DMS 273 (cell line): ENCODE measurements at regions not wholly inside any gene's neighbourhood (a gene's known extent, or its start where the extent isn't known, plus 50 kb on each side); places are given as distances from the start of the nearest gene placed in this dataset.

ENCODE experiments used
- DNase-seq: peaks from one replicate; lab custom pipeline; 2025; ENCODE audit not compliant: unreplicated experiment; lab: John Stamatoyannopoulos, UW

DNA sequence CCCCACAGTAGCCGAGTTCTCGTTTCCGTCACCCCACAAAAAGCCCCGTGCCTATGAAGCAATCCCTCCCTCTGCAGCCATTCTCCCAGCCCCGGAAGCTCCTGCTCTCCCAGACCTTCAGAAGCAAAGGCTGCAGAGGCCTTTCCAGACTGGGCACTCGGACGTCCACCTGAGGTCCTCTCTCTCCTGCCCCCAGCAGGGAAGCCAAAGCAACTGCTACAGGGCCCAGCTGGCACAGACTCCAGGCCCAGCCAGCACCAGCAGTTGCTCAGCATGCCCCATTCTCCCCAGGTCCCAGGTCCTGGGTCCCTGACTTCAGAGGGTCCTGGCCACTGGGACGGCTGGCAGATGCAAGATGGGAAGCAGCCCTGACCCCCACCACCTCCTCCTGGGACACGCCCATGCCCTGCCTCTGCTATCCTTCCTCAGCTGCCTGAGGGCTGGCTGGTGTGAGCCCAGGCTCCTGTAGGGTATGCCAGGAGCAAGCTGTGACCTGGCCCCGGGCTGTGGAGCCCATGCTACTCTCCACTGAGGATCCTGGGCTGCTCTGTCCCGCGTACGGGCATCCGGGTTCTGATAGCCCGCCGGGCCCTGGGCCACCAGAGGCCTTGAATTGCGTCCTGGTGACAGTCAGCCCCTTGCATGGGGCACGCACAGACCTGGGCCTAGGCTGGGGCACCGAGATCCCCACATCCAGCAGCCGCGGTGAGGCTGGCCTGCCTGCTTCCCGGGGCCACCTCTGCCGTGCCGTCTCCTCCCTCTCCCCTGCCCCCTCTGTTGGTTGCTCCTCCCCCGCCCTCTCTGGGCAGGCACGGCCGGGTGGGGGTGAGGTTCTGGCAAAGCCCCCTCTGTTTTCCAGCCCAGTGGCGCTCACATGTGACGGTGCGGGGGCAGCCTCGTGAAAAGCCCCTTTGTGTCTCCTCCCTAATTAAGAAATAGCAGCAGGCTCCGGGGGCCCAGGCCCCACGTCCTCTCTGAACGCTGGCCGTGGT, 1310.3 kb downstream of the BRD1 start:
- DNase-seq: no peak

DNA sequence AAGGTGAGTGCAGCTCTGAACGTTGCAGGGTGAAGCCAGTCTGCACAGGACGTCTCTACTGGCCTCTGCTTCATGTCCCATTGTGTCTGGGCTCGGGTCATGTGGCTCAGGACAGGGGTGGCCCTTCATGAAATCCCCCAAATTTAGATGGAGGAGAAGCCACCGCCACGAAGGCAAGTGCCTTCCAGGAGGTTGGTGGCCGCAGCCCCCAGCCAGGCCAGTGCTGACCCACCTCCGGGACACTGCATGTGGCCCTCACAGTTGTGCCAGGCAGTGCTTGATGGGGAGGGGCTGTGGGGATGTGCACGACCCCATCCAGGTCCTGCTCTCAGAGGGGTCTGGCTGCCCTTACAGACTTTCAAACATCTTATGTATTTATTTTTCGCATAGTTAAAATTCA, 1311.1 kb downstream of the BRD1 start:
- no peak for DNase-seq

- DNase-seq: no peak
Measured at GRCh38 chr22:48515571-48516200, 1312.0 kb downstream of the BRD1 start.

DNA sequence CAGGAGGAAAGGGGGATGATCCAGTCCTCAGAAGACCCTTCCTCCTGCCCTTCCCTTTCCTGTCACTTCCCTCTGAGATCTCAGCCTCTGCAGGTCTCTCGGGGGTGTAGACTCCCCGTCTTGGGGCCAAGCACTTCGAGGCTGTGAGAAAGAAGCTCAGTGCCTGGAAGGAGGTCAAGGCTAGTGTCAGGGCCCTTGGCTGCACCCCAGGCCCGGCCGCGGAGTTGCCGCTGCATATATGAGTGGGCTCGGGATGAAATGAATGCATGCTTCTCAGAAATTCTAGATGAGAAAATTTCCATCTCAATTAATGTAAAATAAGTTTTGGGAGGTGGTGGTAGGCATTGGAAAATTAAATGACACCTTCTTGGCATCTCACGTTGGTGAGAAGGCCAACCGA, 1313.7 kb downstream of the BRD1 start:
- DNase-seq: no peak

DNA sequence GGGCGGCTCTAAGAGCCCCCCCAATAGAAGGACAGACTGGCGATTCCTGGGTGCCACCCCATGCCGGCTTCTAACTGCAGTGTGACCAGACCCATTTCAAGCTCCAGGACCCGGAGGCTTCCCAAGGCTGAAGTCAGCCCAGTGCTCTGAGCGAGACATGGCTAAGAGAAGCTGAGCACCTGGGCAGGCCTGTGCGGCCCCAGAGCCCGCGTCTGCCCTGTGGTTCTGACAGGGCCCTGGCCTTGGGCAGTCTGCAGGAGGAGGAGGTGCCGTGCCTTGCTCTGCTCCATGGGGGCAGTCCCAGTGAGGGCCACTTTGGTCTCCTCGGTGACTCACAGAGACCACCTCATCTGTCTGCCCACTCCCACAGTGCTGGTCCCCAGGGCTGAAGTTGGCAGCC, 1314.2 kb downstream of the BRD1 start:
- no peak for DNase-seq

DNA sequence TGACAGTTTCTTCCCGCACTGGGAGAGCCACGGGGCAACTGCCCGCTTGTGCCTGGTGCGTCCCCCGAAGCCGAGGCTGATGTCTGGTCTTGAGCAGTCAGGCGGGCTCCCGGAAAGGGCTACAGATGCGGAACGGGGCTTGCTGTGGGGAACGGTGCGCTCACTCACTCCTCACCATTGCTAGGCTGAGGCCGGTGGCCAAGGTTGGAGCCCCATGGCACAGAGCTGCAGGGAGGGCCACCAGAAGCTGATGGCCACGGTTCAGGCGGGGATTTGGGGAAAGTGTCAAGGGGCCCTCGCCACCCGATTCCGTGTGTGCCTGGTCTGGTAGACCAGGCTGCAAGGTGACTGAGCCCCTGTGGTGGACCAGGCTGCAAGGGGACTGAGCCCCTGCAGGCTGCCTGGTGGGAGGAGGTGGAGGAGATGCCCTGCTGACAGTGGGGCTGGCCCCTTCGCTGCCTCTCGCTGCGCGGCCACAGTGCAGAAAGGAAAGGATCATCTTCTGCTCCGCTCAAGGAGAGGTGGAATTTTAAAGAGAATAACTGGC, 1315.8 kb downstream of the BRD1 start:
- DNase-seq: no peak

DNA sequence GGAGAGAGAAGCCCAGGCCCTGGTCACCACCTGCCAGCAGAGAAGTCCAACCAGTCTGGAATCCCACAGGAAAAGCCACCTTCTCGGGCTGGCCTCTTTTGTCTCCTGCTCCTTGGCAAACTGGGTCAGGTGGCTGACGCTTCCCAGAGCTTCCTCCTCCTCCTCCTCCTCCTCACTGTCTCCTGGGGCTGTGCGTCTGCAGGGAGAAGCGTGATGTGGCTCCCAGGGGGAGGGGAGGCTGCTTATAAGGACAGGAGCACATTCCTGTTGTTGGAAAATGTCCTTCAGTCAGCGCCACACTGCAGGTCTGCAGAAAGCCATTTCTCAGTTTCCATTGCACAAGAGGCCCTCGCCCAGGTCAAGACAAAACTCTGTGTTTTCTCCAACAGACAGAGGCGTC, 1316.5 kb downstream of the BRD1 start:
- DNase-seq: no peak

DNA sequence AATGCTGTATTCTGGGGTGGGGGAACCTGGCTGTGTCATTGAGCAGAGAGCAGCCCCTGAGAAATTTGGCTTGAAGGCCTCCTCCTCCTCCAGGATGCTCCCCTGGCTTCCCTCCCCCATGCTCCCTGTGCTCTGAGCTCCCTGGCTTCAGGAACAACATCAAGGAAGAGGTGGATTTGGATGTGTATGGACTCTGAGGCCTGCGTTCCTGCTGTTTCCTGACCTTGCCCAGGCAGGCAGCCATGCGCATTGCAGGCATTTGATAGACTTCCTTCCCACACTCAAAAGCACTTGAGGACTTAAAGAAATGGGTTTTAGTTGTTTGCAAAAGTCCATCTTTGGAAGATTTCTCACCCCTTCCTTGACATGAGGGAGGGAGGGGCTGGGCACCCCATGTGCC, 1317.1 kb downstream of the BRD1 start:
- no peak for DNase-seq

DNA sequence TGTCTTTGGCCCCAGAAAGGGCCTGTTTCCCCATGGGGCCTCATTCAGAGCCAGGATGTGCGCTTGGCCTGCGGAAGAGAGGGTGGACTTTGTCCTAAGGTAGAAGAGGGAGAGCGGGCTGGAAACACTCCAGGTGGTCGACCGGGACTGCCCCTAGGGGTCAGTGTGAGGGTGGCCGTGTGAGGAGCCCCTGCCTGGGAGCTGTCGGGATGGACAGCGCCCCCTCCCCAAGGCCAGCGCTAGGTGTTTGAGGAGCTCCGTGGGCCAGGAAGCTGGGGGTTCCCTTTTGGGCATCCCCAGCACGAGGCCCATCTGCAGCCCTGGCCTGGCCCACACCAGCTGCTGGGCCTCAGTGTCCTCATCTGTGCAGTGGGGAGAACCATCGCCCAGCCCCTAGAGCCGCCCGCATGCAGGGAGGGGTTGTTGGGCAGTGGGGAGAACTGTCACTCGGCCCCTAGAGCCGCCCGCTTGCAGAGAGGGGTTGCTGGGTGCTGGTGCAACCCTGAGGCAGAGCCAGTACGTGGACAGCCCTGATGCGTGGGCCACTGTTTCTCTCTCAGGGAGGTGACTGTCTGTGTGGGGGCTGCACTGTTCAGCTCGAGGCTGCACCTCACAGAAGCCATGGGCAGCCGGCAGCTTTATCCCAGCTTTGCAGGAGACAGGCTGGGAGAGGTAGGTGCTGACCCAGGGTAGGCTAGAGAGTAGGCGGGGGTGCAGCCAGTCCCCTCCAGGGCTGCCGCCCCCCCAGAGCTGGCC, 1319.9 kb downstream of the BRD1 start:
- no peak for DNase-seq

- no peak for DNase-seq
Measured at GRCh38 chr22:48507171-48507570, 1320.5 kb downstream of the BRD1 start.

- DNase-seq: no peak
Measured at GRCh38 chr22:48506506-48507145, 1321.0 kb downstream of the BRD1 start.

- no peak for DNase-seq
Measured at GRCh38 chr22:48505891-48506290, 1321.8 kb downstream of the BRD1 start.

GRCh38 chr22:48504519-48505140, 1323.0 kb downstream of the BRD1 start:
- DNase-seq: no peak

DNA sequence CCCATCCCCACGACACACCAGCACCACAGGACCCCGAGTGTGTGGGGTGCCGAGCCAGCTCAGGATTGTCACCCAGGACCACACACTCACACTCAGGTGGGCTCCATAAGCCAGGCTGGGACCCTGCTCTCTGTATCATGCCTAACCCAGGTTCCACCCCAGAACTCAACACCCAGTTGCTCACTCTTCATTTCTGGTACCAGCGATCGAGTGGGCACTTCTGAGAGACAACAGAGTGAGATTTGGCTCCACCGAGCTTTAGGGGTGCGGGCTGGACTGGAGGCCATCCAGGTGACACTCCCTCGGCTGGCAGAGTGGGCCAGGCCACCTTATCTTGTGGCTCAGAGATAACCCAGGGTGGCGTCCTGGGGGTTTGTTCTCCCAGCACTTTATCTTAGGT, 1323.8 kb downstream of the BRD1 start:
- DNase-seq: no peak

- DNase-seq: no peak
Measured at GRCh38 chr22:48503035-48503625, 1324.5 kb downstream of the BRD1 start.

GRCh38 chr22:48501231-48501750, 1326.4 kb downstream of the BRD1 start:
- no peak for DNase-seq

DNA sequence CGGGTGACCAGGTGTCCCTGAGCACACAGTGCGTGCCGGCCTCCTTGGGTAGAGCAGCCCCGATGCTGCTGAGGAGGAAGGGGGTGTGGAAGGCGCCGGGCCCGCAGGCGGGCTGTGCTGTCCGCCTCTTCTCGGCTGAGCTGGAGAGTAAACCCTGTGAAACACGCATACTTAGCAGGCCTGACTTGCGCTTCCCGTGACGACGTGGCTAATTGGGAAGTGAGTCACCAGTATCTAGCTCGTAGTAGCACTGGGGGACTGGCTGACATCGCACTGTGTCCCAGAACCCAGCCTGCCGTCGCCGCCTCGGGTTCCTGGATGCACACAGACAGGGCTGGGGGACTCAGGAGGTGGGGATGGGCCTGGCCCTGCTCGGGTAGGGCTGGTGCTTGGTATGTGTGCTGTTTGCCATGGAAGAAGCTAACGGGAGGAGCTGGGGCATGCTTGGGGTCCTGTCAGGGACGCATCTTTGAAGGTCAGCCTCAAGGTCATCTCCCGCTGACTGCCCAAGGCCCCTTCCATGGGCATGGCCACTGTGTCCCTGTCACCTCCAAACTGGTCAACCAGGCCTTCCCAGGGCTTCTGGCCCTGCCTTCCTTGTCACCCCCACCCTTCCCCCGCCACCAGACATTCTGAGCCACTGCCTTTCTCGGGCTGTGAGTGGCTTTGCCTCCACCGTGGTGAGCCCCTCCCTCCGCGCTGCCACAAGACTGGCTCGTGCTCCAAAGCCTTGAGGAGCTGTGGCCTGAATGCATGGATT, 1327.0 kb downstream of the BRD1 start:
- no peak for DNase-seq

DNA sequence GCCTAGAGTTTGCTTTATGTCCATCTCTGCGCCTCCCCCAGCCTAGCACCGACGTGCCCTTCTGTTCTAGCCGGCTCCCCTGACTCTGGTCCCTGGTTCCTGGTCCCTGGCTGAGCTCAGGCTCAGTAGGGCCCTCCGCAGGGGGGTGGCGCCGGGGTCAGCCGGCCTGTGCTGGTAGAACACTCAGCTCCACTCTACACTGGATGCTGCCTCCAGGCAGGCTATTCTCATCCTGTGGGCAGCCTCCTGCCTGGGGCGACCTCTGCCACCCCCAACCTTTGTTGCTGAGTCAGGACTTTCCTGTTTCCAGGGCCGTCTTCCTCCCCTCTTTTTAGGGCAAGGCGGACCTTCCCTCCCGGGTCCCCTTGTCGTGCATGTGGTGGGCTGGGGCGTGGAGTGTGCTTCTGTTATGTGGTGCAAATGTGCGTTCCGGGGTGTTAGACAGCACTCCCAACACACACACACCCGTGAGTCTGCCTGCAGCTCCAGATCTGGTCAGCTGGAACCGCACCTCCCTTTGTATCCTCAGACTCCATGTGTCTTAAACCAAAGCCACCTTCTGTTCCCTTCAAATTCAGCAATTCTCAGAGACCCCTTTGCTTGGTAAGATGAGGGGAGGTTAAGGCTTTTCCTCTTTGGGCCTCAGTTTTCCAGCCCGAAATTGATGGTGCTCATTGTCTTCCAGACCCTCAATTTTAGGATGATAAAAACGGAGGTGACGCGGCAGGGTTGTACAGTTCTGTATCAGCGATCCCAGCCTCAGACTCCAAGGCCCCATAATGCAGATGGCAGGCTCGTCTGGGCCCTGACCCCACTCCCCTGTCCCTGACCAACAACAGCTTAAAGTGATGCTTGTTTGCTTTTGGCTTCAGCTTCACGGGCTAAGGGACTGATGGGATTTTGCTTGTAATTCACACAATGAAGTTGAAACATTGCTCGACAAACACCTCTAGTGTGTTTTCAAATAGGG, 1327.9 kb downstream of the BRD1 start:
- DNase-seq: no peak
